Fibroblast of mammary gland (primary cell): ENCODE measurements at regions not wholly inside any gene's neighbourhood (a gene's known extent, or its start where the extent isn't known, plus 50 kb on each side); places are given as distances from the start of the nearest gene placed in this dataset.

Experiments used
- DNase-seq: peaks from one replicate; pipeline ENCODE4 v3.0.0-alpha.2; 2010; ENCODE audit warnings: low read depth
- H3K4me3 ChIP-seq: 2 replicates; pipeline ENCODE4 v1.5.1; 2011; ENCODE audit warnings: low read depth, mild to moderate bottlenecking, low read length, moderate library complexity; ENCODE audit not compliant: control insufficient read depth
- CTCF ChIP-seq: conservative IDR thresholded peaks from 2 replicates; pipeline ENCODE4 v1.5.1; 2011; ENCODE audit warnings: low read depth, low read length, inconsistent platforms; ENCODE audit not compliant: control insufficient read depth, insufficient read depth

- TF ChIP-seq CTCF, result no peak
- no peak overlapping the region for H3K4me3 ChIP-seq
- DNase-seq, result no peak
These were observed 70.4 kb upstream of the BACH1 start for GRCh38 chr21:29228306-29228705.

DNA sequence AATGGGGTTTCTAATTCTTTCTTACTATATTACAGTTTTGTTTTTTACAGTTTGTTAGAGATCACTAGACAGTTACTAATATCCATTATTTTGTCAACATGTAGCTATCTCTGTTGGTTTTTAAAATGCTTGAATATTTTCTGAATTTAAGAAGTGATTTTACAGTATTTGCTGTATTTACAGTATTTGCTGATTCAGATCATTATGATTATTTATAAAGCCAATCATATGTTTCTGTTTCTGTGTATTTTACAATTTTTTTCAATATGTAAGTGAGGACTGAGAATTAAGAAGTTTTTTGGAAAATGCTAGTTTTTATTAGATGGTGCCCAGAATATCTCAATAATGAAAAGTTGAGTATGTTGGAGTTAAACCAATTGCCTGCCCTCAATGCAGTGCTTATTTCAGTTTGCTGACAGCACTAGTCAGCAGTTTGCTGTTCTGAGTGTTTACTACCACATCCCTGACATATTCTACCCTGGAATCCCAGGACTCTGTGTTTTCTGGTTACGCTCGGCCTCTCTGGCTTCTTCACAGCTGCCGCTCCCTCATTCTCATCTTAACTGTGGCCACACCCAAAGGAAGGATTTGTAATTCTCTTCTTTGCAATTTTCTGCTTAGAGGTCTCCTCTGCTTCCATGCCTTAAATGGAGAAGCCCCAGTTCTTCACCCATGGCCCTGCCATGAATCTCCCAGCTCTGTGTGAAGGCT, 68.0 kb upstream of the BACH1 start:
- no peak for TF ChIP-seq CTCF

DNA sequence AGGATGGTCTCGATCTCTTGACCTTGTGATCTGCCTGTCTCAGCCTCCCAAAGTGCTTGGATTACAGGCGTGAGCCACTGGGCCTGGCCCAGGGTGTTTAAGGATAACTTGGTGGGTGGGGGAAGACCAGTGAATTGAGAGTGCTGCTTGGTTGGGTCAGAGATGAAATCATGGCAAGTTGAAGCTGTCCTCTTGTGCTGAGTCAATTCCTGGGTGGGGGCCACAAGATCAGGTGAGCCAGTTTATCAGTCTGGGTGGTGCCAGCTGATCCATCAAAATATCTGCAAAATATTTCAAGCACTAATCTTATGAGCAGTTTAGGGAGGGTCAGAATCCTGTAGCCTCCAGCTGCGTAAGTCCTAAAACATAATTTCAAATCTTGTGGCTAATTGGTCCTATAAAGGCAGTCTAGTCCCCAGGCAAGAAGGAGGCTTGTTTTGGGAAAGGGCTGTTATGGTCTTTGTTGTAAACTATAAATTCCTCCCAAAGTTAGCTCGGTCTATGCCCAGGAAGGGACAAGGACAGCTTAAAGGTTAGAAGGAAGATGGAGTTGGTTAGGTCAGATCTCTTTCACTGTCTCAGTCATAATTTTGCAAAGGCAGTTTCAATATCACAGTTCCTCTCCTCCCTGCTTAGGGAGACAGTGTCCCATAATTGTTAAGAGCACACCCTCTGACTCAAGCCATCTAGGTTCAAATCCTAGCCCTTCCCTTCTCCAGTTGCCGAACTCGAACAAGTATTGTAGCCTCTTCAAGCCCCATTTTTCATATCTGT, 66.8 kb upstream of the BACH1 start:
- H3K4me3 ChIP-seq, result no peak overlapping the region
- DNase-seq, result no peak
- TF ChIP-seq CTCF, result no peak

More for the DNA sequence above, 68.0 kb upstream of the BACH1 start:
- H3K4me3 ChIP-seq, result no peak overlapping the region
- no peak for DNase-seq

DNA sequence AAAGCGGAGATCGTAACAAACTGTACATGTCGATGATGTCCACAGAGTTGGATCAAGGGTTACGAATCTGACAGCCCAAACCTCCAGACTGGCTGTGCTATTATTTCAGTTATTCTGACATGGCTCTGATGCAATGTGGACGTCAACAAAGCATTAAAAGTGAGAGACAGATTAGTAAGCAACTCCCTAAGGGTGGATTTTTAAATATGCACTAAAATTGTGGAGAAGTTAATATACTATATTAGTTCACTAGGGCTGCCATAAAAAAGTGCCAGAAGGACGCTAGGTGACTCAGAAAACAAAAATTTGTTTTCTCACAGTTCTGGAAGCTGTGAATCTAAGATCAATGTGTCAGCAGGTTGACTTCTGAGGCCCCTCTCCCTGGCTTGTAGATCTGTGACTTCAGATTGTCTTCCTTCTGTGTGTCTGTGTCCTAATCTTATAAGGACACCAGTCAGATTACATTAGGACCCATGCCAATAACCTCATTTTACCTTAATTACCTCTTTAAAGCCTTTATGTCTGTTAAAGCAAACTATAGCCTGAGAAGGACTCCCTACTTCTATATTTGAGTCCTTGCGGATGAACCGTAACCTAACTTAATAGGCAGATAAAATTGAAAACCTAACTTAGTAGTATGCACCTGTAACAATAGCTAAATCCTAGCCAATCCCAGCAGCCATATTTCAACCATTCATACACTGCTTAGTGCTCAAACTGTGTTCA, 66.0 kb upstream of the BACH1 start:
- no peak for TF ChIP-seq CTCF
- DNase-seq, result peak; percentile 72
- no peak overlapping the region for H3K4me3 ChIP-seq

GRCh38 chr21:29233256-29233546, 65.5 kb upstream of the BACH1 start:
- peak; percentile 8 for TF ChIP-seq CTCF
- peak; percentile 49 for DNase-seq
- H3K4me3 ChIP-seq, result no peak overlapping the region

GRCh38 chr21:29233611-29234540, 64.8 kb upstream of the BACH1 start:
- DNase-seq, result no peak
- no peak for TF ChIP-seq CTCF
- no peak overlapping the region for H3K4me3 ChIP-seq
